GM23248 (cell line): ENCODE measurements at regions not wholly inside any gene's neighbourhood (a gene's known extent, or its start where the extent isn't known, plus 50 kb on each side); places are given as distances from the start of the nearest gene placed in this dataset.

Experiments
- DNase-seq: peaks from one replicate; pipeline ENCODE4 v3.0.0-alpha.2; 2015
- H2AFZ ChIP-seq: fragments of 200-600 bp; sonication (generic); 2 replicates; pipeline ENCODE4 v1.6.1; 2016; ENCODE audit warnings: antibody characterized with exemption
- H3F3A ChIP-seq: fragments of 200-600 bp; sonication (generic); 2 replicates; pipeline ENCODE4 v1.6.1; 2016; ENCODE audit warnings: mild to moderate bottlenecking, antibody characterized with exemption, mixed run types; ENCODE audit not compliant: insufficient read depth
- H3K27ac ChIP-seq: fragments of 200-600 bp; sonication (generic); 2 replicates; pipeline ENCODE4 v1.5.1; 2016; ENCODE audit warnings: mild to moderate bottlenecking
- H3K27me3 ChIP-seq: fragments of 200-600 bp; sonication (generic); replicated peaks from 2 replicates; pipeline ENCODE4 v1.6.1; 2016; ENCODE audit warnings: mild to moderate bottlenecking; ENCODE audit not compliant: insufficient read depth
- H3K36me3 ChIP-seq: fragments of 200-600 bp; sonication (generic); 2 replicates; pipeline ENCODE4 v1.6.1; 2016; ENCODE audit warnings: low read depth, mild to moderate bottlenecking
- H3K4me1 ChIP-seq: fragments of 200-600 bp; sonication (generic); 2 replicates; pipeline ENCODE4 v1.6.1; 2016; ENCODE audit warnings: mild to moderate bottlenecking; ENCODE audit not compliant: insufficient read depth
- H3K4me2 ChIP-seq: fragments of 200-600 bp; sonication (generic); one replicate; pipeline ENCODE4 v1.6.1; 2016; ENCODE audit warnings: mild to moderate bottlenecking; ENCODE audit not compliant: unreplicated experiment
- H3K4me3 ChIP-seq: fragments of 200-600 bp; sonication (generic); 2 replicates; pipeline ENCODE4 v1.5.1; 2016; ENCODE audit warnings: mild to moderate bottlenecking
- H3K79me2 ChIP-seq: fragments of 200-600 bp; sonication (generic); 2 replicates; pipeline ENCODE4 v1.6.1; 2016; ENCODE audit warnings: mild to moderate bottlenecking; ENCODE audit not compliant: insufficient read depth
- H3K9ac ChIP-seq: fragments of 200-600 bp; sonication (generic); 2 replicates; pipeline ENCODE4 v1.6.1; 2016; ENCODE audit warnings: mild to moderate bottlenecking
- H3K9me2 ChIP-seq: fragments of 200-600 bp; sonication (generic); 2 replicates; pipeline ENCODE4 v1.6.1; 2016; ENCODE audit warnings: mixed run types, mild to moderate bottlenecking, moderate library complexity; ENCODE audit not compliant: insufficient read depth
- H3K9me3 ChIP-seq: fragments of 200-600 bp; sonication (generic); one replicate; pipeline ENCODE4 v1.6.1; 2017; ENCODE audit warnings: low read depth
- H4K20me1 ChIP-seq: fragments of 200-600 bp; sonication (generic); 2 replicates; pipeline ENCODE4 v1.6.0; 2016; ENCODE audit not compliant: insufficient read depth
- EZH2 ChIP-seq: fragments of 200-600 bp; sonication (generic); IDR thresholded peaks from 2 replicates; pipeline ENCODE4 v1.6.1; 2018; ENCODE audit warnings: antibody characterized with exemption, mild to moderate bottlenecking; ENCODE audit not compliant: insufficient read depth, poor library complexity, severe bottlenecking
- EZH2phosphoT487 ChIP-seq: fragments of 200-600 bp; sonication (generic); IDR thresholded peaks from 2 replicates; pipeline ENCODE4 v1.6.1; 2018; ENCODE audit warnings: antibody characterized with exemption, moderate library complexity, mild to moderate bottlenecking, low read depth; ENCODE audit not compliant: insufficient read depth
- WGBS, 2 experiments: methylation state at CpG; one replicate each; pipeline ENCODE4 v1.1.6; 2015 to 2017; ENCODE audit warnings: low lambda C conversion rate in 2 of 2, low coverage in 1 of 2; ENCODE audit errors: missing lambda C conversion rate in 2 of 2; 5-methylcytosine and 5-hydroxymethylcytosine counted together
- in situ Hi-C: fragments of 300-500 bp; cut with MboI; formaldehyde crosslinking; loops from 2 replicates; pipeline ENCODE4 v1.15.0; 2020

GRCh38 chr9:4435197-4435596, 55.1 kb upstream of the SLC1A1 start:
- H3K4me1 ChIP-seq = peaks cover 17% of the 10 kb centered on the region
- no peak overlapping the region for H3K4me3 ChIP-seq
- H3K27ac ChIP-seq = peak overlapping the region; percentile 64
- H2AFZ ChIP-seq = peak overlapping the region; percentile 51
- H3F3A ChIP-seq = peaks cover 29% of the 10 kb centered on the region
- TF ChIP-seq EZH2phosphoT487 (no peak), EZH2 (no peak)
- H3K36me3 ChIP-seq = no peaks in the 10 kb centered on the region
- in situ Hi-C loops = loop anchor here (25.0 kb wide), 1 partner anchor 98 kb away; no protein-coding TSS in a partner anchor
- no peaks in the 10 kb centered on the region for H3K9me3 ChIP-seq
- no peaks in the 10 kb centered on the region for H3K27me3 ChIP-seq
- no peak overlapping the region for H3K4me2 ChIP-seq
- no peaks in the 10 kb centered on the region for H3K79me2 ChIP-seq
- no peaks in the 10 kb centered on the region for H4K20me1 ChIP-seq
- H3K9ac ChIP-seq = no peak overlapping the region
- peak; percentile 92 for DNase-seq
- 15 to 28% methylated on average over 4 of the region's 4 CpGs for whole genome bisulfite sequencing, 2 experiments
- no peaks in the 10 kb centered on the region for H3K9me2 ChIP-seq

GRCh38 chr9:4433379-4433778, 56.9 kb upstream of the SLC1A1 start:
- Histone ChIP-seq H3K4me2 (no peak overlapping the region), H3K36me3 (no peaks in the 10 kb centered on the region), H3K4me3 (no peak overlapping the region), H3K27ac (no peak overlapping the region), H4K20me1 (no peaks in the 10 kb centered on the region), H3K79me2 (no peaks in the 10 kb centered on the region), H3K4me1 (peaks cover 22% of the 10 kb centered on the region), H3K27me3 (no peaks in the 10 kb centered on the region), H3K9me2 (no peaks in the 10 kb centered on the region), H2AFZ (no peak overlapping the region), H3K9me3 (no peaks in the 10 kb centered on the region), H3F3A (peaks cover 37% of the 10 kb centered on the region), H3K9ac (no peak overlapping the region)
- no peak for TF ChIP-seq EZH2phosphoT487
- in situ Hi-C loops = loop anchor here (25.0 kb wide), 1 partner anchor 96 kb away; no protein-coding TSS in a partner anchor
- 91 to 93% methylated on average over 4 of the region's 4 CpGs for WGBS, 2 experiments
- DNase-seq = no peak

GRCh38 chr9:4430432-4431261, 59.6 kb upstream of the SLC1A1 start:
- Histone ChIP-seq H2AFZ (peak overlapping the region; percentile 85), H3K9ac (peak overlapping the region; percentile 51), H3K79me2 (no peaks in the 10 kb centered on the region), H3K27me3 (no peaks in the 10 kb centered on the region), H3K4me1 (peaks cover 34% of the 10 kb centered on the region), H3K9me2 (no peaks in the 10 kb centered on the region), H3F3A (peaks cover 46% of the 10 kb centered on the region), H3K27ac (peak overlapping the region; percentile 76), H4K20me1 (no peaks in the 10 kb centered on the region), H3K4me3 (peak overlapping the region; percentile 50), H3K36me3 (no peaks in the 10 kb centered on the region), H3K9me3 (no peaks in the 10 kb centered on the region), H3K4me2 (peak overlapping the region; percentile 76)
- in situ Hi-C loops = loop anchor here (25.0 kb wide), 1 partner anchor 93 kb away; no protein-coding TSS in a partner anchor
- 19 to 21% methylated on average over 3 of the region's 3 CpGs for WGBS, 2 experiments
- peak; percentile 55 for DNase-seq
- TF ChIP-seq EZH2phosphoT487 (no peak), EZH2 (no peak)

GRCh38 chr9:4425319-4426045, 64.8 kb upstream of the SLC1A1 start:
- Histone ChIP-seq H3K27me3 (no peaks in the 10 kb centered on the region), H3K9me2 (no peaks in the 10 kb centered on the region), H3K4me3 (no peak overlapping the region), H3K9me3 (no peaks in the 10 kb centered on the region), H3K36me3 (no peaks in the 10 kb centered on the region), H4K20me1 (no peaks in the 10 kb centered on the region), H3K9ac (peak overlapping the region; percentile 4; the same call in 1 of the 2 replicates), H3F3A (peaks cover 29% of the 10 kb centered on the region), H2AFZ (0 out of 2 replicates have a peak overlapping the region, but pooled peaks have one; percentile 47), H3K4me2 (peak overlapping the region; percentile 11), H3K4me1 (peaks cover 33% of the 10 kb centered on the region), H3K27ac (peak overlapping the region; percentile 56), H3K79me2 (no peaks in the 10 kb centered on the region)
- DNase-seq = peak; percentile 80
- WGBS, 2 experiments = 68 to 84% methylated on average over 4 of the region's 4 CpGs
- TF ChIP-seq EZH2 (no peak), EZH2phosphoT487 (no peak)
- in situ Hi-C loops = loop anchor here (25.0 kb wide), 1 partner anchor 88 kb away; no protein-coding TSS in a partner anchor
